Tibial nerve (tissue), 4 donors: ENCODE measurements at regions not wholly inside any gene's neighbourhood (a gene's known extent, or its start where the extent isn't known, plus 50 kb on each side); places are given as distances from the start of the nearest gene placed in this dataset.

Source experiments
- CTCF ChIP-seq, 5 experiments: fragments of 200-600 bp in 3 of 5; fragments of 450-650 bp in 2 of 5; sonication (generic) in 3 of 5; IDR thresholded peaks; one replicate each; pipeline ENCODE4 v1.5.1; 2016 to 2019; ENCODE audit warnings: antibody characterized with exemption in 5 of 5, mild to moderate bottlenecking in 3 of 5, moderate library complexity in 2 of 5
- EP300 ChIP-seq, 2 donors: sonication (generic); formaldehyde crosslinking; IDR thresholded peaks; one replicate each; pipeline ENCODE4 v1.6.1; 2017; ENCODE audit warnings: antibody characterized with exemption in 2 of 2, mild to moderate bottlenecking in 1 of 2
- POLR2A ChIP-seq, 2 donors: fragments of 450-650 bp; IDR thresholded peaks; one replicate each; pipeline ENCODE4 v1.6.1; 2017; ENCODE audit warnings: antibody characterized with exemption in 2 of 2, mild to moderate bottlenecking in 2 of 2, moderate library complexity in 2 of 2

- TF ChIP-seq CTCF (IDR thresholded peaks at IDR 0.05) (no peak), POLR2A (IDR thresholded peaks at IDR 0.05) (no peak), EP300 (IDR thresholded peaks at IDR 0.05) (no peak)
These were observed 908.8 kb downstream of the SQOR start for GRCh38 chr15:46543626-46544025.
